Immature natural killer cell (primary cell): ENCODE measurements at regions not wholly inside any gene's neighbourhood (a gene's known extent, or its start where the extent isn't known, plus 50 kb on each side); places are given as distances from the start of the nearest gene placed in this dataset.

Experiments used
- DNase-seq, 3 donors: peaks; one replicate each; pipeline ENCODE4 v3.0.0; 2022; ENCODE audit warnings: mixed read lengths in 1 of 3
- H3K27ac Mint-ChIP-seq, 6 donors: one replicate each; pipeline ENCODE4 v1.8.0; 2020; ENCODE audit warnings: mixed read lengths in 6 of 6, mild to moderate bottlenecking in 5 of 6, inconsistent platforms in 4 of 6, moderate library complexity in 3 of 6
- H3K27me3 Mint-ChIP-seq, 3 donors: one replicate each; pipeline ENCODE4 v1.8.0; 2020 to 2021; ENCODE audit warnings: low read depth in 3 of 3, mild to moderate bottlenecking in 3 of 3, mixed read lengths in 3 of 3, moderate library complexity in 3 of 3, inconsistent platforms in 1 of 3
- H3K36me3 Mint-ChIP-seq, 3 donors: one replicate each; pipeline ENCODE4 v1.8.0; 2020; ENCODE audit warnings: mixed read lengths in 3 of 3, inconsistent platforms in 2 of 3, mild to moderate bottlenecking in 2 of 3
- H3K4me1 Mint-ChIP-seq, 2 donors: one replicate each; pipeline ENCODE4 v1.8.0; 2020; ENCODE audit warnings: inconsistent platforms in 2 of 2, mild to moderate bottlenecking in 2 of 2, mixed read lengths in 2 of 2, moderate library complexity in 1 of 2
- H3K4me3 Mint-ChIP-seq, 5 donors: one replicate each; pipeline ENCODE4 v1.8.0; 2020; ENCODE audit warnings: mild to moderate bottlenecking in 5 of 5, mixed read lengths in 5 of 5, inconsistent platforms in 3 of 5, moderate library complexity in 3 of 5
- H3K9me3 Mint-ChIP-seq, 6 donors: one replicate each; pipeline ENCODE4 v1.8.0; 2020; ENCODE audit warnings: mild to moderate bottlenecking in 6 of 6, mixed read lengths in 6 of 6, inconsistent platforms in 4 of 6, moderate library complexity in 3 of 6

DNA sequence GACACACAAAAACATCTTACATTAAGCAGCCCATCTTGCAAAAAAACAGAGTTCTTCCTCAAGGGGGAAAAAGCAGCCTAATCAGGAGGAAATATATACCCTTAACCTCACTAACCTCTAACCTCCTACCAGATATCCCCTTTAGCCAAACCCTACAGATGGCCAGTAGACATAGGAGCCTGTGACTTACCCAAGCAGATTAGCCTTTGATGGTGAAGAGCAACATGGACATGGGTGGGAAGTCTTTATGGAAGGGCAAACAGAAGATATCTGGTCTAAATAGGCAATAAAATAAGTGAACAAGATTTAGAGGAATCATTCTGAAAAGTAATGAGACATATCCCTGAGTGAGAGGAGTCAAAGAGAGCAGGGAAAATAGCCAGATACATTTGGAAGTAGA is 119.4 kb upstream of the ARPP21 start:
- DNase-seq: no peak
- Mint-ChIP-seq H3K4me3 (no peak overlapping the region), H3K27me3 (peaks cover 0 to 1% (median 0%) of the 10 kb centered on the region in 3 donors), H3K36me3 (no peaks in the 10 kb centered on the region), H3K27ac (no peak overlapping the region), H3K9me3 (peaks cover 13 to 32% (median 15%) of the 10 kb centered on the region in 6 donors), H3K4me1 (no peaks in the 10 kb centered on the region)

DNA sequence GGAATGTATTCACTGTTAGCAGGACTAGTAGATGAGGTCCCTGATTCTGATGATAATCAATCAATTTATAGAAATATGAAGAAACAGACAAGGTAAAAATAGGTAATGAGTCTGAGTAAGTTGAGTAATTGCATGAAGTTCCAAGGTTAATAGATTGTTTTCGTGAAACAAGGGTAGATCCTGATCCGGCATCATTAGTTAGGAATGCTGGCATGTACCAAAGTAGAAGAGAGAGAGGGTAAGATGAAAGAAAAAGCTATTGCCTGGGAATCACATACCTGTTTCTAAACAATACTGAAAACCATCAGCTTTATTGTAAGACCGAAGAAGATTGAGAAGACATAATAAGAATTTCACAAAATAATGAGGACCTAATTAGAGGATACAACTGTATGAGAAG is 118.1 kb upstream of the ARPP21 start:
- Mint-ChIP-seq H3K36me3 (no peaks in the 10 kb centered on the region), H3K27me3 (peaks cover 0 to 1% (median 0%) of the 10 kb centered on the region in 3 donors), H3K4me3 (no peak overlapping the region), H3K27ac (no peak overlapping the region), H3K4me1 (no peaks in the 10 kb centered on the region), H3K9me3 (peaks cover 12 to 34% (median 17%) of the 10 kb centered on the region in 6 donors)
- no peak for DNase-seq

- no peak for DNase-seq
- Mint-ChIP-seq H3K27ac (no peak overlapping the region), H3K4me1 (no peaks in the 10 kb centered on the region), H3K9me3 (peaks cover 8 to 30% (median 14%) of the 10 kb centered on the region in 6 donors), H3K27me3 (peaks cover 0 to 1% (median 0%) of the 10 kb centered on the region in 3 donors), H3K36me3 (no peaks in the 10 kb centered on the region), H3K4me3 (no peak overlapping the region)
These were observed 116.9 kb upstream of the ARPP21 start for GRCh38 chr3:35522450-35522849.

GRCh38 chr3:35523074-35523473 is 116.3 kb upstream of the ARPP21 start:
- Mint-ChIP-seq H3K36me3 (no peaks in the 10 kb centered on the region), H3K27ac (no peak overlapping the region), H3K27me3 (peaks cover 0 to 1% (median 0%) of the 10 kb centered on the region in 3 donors), H3K4me3 (no peak overlapping the region), H3K4me1 (no peaks in the 10 kb centered on the region), H3K9me3 (peaks cover 10 to 27% (median 14%) of the 10 kb centered on the region in 6 donors)
- DNase-seq: no peak

- Mint-ChIP-seq H3K27ac (no peak overlapping the region), H3K27me3 (peaks cover 0 to 1% (median 0%) of the 10 kb centered on the region in 3 donors), H3K36me3 (no peaks in the 10 kb centered on the region), H3K9me3 (peaks cover 12 to 30% (median 15%) of the 10 kb centered on the region in 6 donors), H3K4me3 (no peak overlapping the region), H3K4me1 (no peaks in the 10 kb centered on the region)
- DNase-seq: no peak
These were observed 115.5 kb upstream of the ARPP21 start for GRCh38 chr3:35523838-35524237.

GRCh38 chr3:35524856-35525255 is 114.5 kb upstream of the ARPP21 start:
- no peak overlapping the region for H3K4me3 Mint-ChIP-seq
- no peaks in the 10 kb centered on the region for H3K36me3 Mint-ChIP-seq
- H3K9me3 Mint-ChIP-seq: peaks cover 10 to 34% (median 18%) of the 10 kb centered on the region in 6 donors
- H3K4me1 Mint-ChIP-seq: no peaks in the 10 kb centered on the region
- DNase-seq: no peak
- H3K27ac Mint-ChIP-seq: no peak overlapping the region
- H3K27me3 Mint-ChIP-seq: peaks cover 0 to 1% (median 0%) of the 10 kb centered on the region in 3 donors

DNA sequence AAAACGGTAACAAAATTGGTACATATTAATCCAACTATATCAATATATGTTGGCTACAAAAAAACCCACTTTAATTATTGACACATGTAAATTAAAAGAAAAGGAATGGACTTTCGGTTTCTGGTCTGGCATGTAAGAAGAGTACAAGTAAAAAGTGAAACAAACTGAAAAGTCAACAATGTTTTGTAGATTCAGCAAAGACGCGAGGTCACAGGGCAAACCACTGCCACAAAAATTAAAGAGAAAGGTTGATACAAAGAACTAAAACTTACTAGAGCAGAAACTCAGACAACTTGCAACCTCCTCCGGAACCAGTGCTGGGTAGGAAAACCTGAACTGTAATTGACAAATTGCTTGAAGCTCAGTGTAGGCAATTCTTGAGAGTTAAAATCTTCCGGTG is 110.6 kb upstream of the ARPP21 start:
- H3K27ac Mint-ChIP-seq: no peak overlapping the region
- peaks cover 0 to 2% (median 0%) of the 10 kb centered on the region in 3 donors for H3K27me3 Mint-ChIP-seq
- peaks cover 5 to 45% (median 19%) of the 10 kb centered on the region in 6 donors for H3K9me3 Mint-ChIP-seq
- no peak overlapping the region for H3K4me3 Mint-ChIP-seq
- no peaks in the 10 kb centered on the region for H3K4me1 Mint-ChIP-seq
- no peaks in the 10 kb centered on the region for H3K36me3 Mint-ChIP-seq
- DNase-seq: no peak

DNA sequence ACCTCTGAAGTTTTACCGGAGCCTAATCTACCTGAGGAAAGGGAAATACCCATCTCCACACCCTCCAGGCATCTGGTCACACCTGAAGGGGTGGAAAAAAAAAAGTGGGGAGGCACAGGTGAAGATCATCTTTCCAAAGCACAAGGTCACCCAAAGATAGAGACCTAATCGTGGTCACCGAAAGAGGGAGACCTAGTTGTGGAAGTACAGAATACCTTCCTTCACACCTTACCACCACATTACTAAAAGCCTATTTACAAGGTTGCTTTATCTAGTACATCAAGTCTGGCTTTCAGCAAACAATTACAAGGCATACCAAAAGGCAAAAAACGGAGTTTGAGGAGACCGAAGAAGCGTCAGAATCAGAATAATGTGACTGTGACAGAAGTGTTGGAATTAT is 110.0 kb upstream of the ARPP21 start:
- Mint-ChIP-seq H3K9me3 (peaks cover 5 to 45% (median 19%) of the 10 kb centered on the region in 6 donors), H3K27me3 (peaks cover 0 to 2% (median 0%) of the 10 kb centered on the region in 3 donors), H3K36me3 (no peaks in the 10 kb centered on the region), H3K27ac (no peak overlapping the region), H3K4me3 (no peak overlapping the region), H3K4me1 (no peaks in the 10 kb centered on the region)
- no peak for DNase-seq

DNA sequence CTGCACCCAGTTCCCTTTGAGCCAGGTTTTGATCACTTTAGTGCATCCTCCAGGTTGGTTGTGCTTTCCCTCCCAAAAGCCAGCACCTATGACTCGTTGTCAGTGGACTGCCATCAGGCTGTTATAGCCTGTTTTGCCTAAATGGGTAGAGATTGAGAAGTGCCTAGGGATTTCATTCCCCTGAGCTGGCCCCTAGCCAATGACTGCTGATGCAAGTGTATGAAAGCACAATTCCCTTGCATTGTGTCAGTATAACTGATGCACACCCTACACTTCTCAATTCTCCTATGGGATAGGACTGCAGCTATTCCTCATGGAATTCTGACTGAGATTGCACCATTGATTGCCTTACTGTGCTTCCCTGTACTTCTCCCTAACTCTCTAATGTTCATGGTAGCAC is 102.1 kb upstream of the ARPP21 start:
- no peak for DNase-seq
- H3K4me3 Mint-ChIP-seq: no peak overlapping the region
- peaks cover 0 to 3% (median 0%) of the 10 kb centered on the region in 3 donors for H3K36me3 Mint-ChIP-seq
- H3K27me3 Mint-ChIP-seq: peaks cover 0 to 2% (median 0%) of the 10 kb centered on the region in 3 donors
- no peak overlapping the region for H3K27ac Mint-ChIP-seq
- H3K9me3 Mint-ChIP-seq: peaks cover 5 to 20% (median 11%) of the 10 kb centered on the region in 6 donors
- H3K4me1 Mint-ChIP-seq: no peaks in the 10 kb centered on the region

DNA sequence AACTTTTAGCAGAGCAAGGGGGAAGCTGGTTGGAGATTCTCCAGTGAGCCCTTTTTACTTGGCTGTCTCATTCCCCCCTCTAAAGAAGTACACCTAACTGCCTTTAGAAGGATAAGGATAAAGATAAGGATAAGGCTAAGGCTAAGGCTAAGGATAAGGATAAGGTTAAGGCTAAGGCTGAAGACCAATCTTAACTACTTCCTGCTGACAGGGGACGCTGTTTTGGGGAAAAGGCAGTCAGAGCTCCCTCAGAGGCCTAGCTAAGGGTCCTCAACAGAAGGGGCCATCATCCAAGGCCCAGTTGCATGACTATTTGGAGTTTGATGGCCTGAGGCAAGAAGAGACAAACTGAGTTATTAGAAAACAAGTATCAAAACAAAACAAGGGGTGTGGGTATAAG is 94.3 kb upstream of the ARPP21 start:
- DNase-seq: no peak
- peaks cover 8 to 28% (median 13%) of the 10 kb centered on the region in 6 donors for H3K9me3 Mint-ChIP-seq
- peaks cover 0 to 3% (median 0%) of the 10 kb centered on the region in 3 donors for H3K36me3 Mint-ChIP-seq

GRCh38 chr3:35549690-35550089 is 89.6 kb upstream of the ARPP21 start:
- DNase-seq: no peak
- Mint-ChIP-seq H3K4me1 (no peaks in the 10 kb centered on the region), H3K27ac (no peak overlapping the region), H3K36me3 (peaks cover 0 to 2% (median 0%) of the 10 kb centered on the region in 3 donors), H3K9me3 (peaks cover 2 to 22% (median 5%) of the 10 kb centered on the region in 6 donors), H3K4me3 (no peak overlapping the region), H3K27me3 (no peaks in the 10 kb centered on the region)

More for the DNA sequence above, 94.3 kb upstream of the ARPP21 start:
- Mint-ChIP-seq H3K4me3 (no peak overlapping the region), H3K4me1 (no peaks in the 10 kb centered on the region), H3K27ac (no peak overlapping the region), H3K27me3 (no peaks in the 10 kb centered on the region)

DNA sequence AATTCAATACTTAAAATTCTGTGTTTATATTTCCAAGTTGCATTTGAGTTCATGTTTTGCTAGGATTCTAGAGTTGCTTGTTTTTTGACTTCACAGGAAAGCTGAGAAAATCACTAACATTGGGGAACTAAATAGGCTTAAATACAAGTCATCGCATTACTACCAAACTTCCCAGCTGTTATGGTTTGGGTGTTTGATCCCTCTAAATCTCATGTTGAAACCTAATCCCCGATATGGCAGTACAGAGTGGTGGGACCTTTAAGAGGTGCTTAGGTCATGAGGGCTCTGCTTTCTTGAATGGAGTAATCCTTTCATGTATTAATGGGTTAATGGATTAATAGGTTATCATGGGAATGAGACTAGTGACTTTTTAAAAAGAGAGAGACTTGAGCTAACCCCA is 77.2 kb upstream of the ARPP21 start:
- H3K4me3 Mint-ChIP-seq: no peak overlapping the region
- peaks cover 0 to 1% (median 0%) of the 10 kb centered on the region in 3 donors for H3K27me3 Mint-ChIP-seq
- H3K36me3 Mint-ChIP-seq: no peaks in the 10 kb centered on the region
- no peaks in the 10 kb centered on the region for H3K4me1 Mint-ChIP-seq
- no peak for DNase-seq
- H3K27ac Mint-ChIP-seq: no peak overlapping the region
- peaks cover 0 to 12% (median 8%) of the 10 kb centered on the region in 6 donors for H3K9me3 Mint-ChIP-seq

GRCh38 chr3:35565048-35565447 is 74.3 kb upstream of the ARPP21 start:
- Mint-ChIP-seq H3K4me3 (no peak overlapping the region), H3K9me3 (peaks cover 0 to 8% (median under 1%) of the 10 kb centered on the region in 6 donors), H3K36me3 (no peaks in the 10 kb centered on the region), H3K4me1 (no peaks in the 10 kb centered on the region), H3K27ac (no peak overlapping the region), H3K27me3 (peaks cover 0 to 1% (median 0%) of the 10 kb centered on the region in 3 donors)
- no peak for DNase-seq
